ENCODE measurements at regions not wholly inside any gene's neighbourhood (a gene's known extent, or its start where the extent isn't known, plus 50 kb on each side); places are given as distances from the start of the nearest gene placed in this dataset.
"Not testable (repeated sequence)": the region's sequence is repeated elsewhere in the genome, so short reads cannot be mapped to it uniquely, and the experiment has no call there.

GRCh38 chr1:213779228-213779627, 208.5 kb upstream of the PROX1 start:
- DNase-seq (ENCODE audit: low spot score): peak; percentile 31

- DNase-seq (ENCODE audit: low spot score): no peak
Measured at GRCh38 chr1:213782941-213783672, 204.7 kb upstream of the PROX1 start.

GRCh38 chr1:213783893-213784292, 203.9 kb upstream of the PROX1 start:
- no peak for DNase-seq (ENCODE audit: low spot score)

- no peak for DNase-seq (ENCODE audit: low spot score)
Measured at GRCh38 chr1:213786683-213787082, 201.1 kb upstream of the PROX1 start.

GRCh38 chr1:213790565-213790964, 197.2 kb upstream of the PROX1 start:
- no peak for DNase-seq (ENCODE audit: low spot score)

GRCh38 chr1:213793482-213794067, 194.2 kb upstream of the PROX1 start:
- DNase-seq (ENCODE audit: low spot score): no peak

- DNase-seq (ENCODE audit: low spot score): no peak
Measured at GRCh38 chr1:213796525-213796924, 191.2 kb upstream of the PROX1 start.

GRCh38 chr1:213808288-213808687, 179.5 kb upstream of the PROX1 start:
- DNase-seq (ENCODE audit: low spot score): not testable (repeated sequence)

- no peak for DNase-seq (ENCODE audit: low spot score)
Measured at GRCh38 chr1:213817156-213817555, 170.6 kb upstream of the PROX1 start.

- DNase-seq (ENCODE audit: low spot score): no peak
Measured at GRCh38 chr1:213820362-213821149, 167.2 kb upstream of the PROX1 start.

- no peak for DNase-seq (ENCODE audit: low spot score)
Measured at GRCh38 chr1:213821175-213821942, 166.4 kb upstream of the PROX1 start.

- no peak for DNase-seq (ENCODE audit: low spot score)
Measured at GRCh38 chr1:213821943-213822334, 165.8 kb upstream of the PROX1 start.

GRCh38 chr1:213826891-213827290, 160.9 kb upstream of the PROX1 start:
- DNase-seq (ENCODE audit: low spot score): no peak

- no peak for DNase-seq (ENCODE audit: low spot score)
Measured at GRCh38 chr1:213828867-213829266, 158.9 kb upstream of the PROX1 start.

- DNase-seq (ENCODE audit: low spot score): no peak
Measured at GRCh38 chr1:213829780-213830179, 158.0 kb upstream of the PROX1 start.

- no peak for DNase-seq (ENCODE audit: low spot score)
Measured at GRCh38 chr1:213830371-213830770, 157.4 kb upstream of the PROX1 start.

- no peak for DNase-seq (ENCODE audit: low spot score)
Measured at GRCh38 chr1:213840575-213840974, 147.2 kb upstream of the PROX1 start.

- no peak for DNase-seq (ENCODE audit: low spot score)
Measured at GRCh38 chr1:213844632-213845031, 143.1 kb upstream of the PROX1 start.

- DNase-seq (ENCODE audit: low spot score): no peak
Measured at GRCh38 chr1:213852107-213852506, 135.7 kb upstream of the PROX1 start.

GRCh38 chr1:213858581-213858980, 129.2 kb upstream of the PROX1 start:
- DNase-seq (ENCODE audit: low spot score): no peak

GRCh38 chr1:213861841-213862240, 125.9 kb upstream of the PROX1 start:
- no peak for DNase-seq (ENCODE audit: low spot score)

GRCh38 chr1:213864091-213864490, 123.7 kb upstream of the PROX1 start:
- no peak for DNase-seq (ENCODE audit: low spot score)
